RPMI8226 (cell line): ENCODE measurements at regions not wholly inside any gene's neighbourhood (a gene's known extent, or its start where the extent isn't known, plus 50 kb on each side); places are given as distances from the start of the nearest gene placed in this dataset.

Experiments used
- DNase-seq: peaks from one replicate; pipeline ENCODE4 v3.0.0-alpha.2; 2015

DNA sequence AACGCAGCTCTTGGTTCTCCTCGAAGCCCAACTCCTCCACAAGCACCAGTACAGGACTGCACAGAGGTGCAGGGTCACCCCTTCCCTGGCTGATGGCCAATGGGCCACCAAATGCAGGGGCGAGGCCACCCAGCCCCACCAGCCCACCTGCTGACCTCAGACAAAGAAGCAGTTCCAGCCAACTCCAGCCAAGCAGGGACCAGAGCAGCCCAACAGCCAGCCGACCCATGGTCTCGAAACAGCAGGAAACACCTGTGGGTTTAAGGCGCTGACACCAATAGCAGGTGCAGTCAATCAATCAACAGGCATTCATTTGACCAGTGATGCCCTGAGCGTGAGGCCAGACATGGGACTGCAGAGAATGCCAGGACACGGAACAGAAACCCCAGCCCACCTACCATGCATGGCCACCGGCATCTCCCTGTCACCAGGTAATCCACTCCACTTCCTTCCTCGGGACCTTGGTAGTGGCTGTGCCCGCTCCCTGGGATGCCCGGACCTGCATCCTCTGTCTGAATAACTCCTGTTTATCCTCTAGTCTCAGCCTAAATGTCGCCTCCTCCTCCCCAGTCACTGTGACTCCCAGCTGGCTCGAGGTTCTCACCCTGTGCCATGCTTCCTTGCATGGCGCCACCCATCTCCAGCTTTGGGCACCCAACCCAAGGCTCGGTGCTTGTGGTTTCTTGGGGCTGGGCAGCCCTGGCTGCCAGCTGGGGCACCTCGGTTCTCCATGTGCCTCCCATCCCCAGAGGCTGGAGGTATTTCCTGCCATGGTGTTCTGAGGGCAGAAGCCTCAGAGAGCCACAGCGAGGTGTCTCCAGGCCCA lies 1475.4 kb downstream of the BRD1 start:
- peak; percentile 88 for DNase-seq

GRCh38 chr22:48351376-48352085 lies 1476.1 kb downstream of the BRD1 start:
- DNase-seq: no peak

DNA sequence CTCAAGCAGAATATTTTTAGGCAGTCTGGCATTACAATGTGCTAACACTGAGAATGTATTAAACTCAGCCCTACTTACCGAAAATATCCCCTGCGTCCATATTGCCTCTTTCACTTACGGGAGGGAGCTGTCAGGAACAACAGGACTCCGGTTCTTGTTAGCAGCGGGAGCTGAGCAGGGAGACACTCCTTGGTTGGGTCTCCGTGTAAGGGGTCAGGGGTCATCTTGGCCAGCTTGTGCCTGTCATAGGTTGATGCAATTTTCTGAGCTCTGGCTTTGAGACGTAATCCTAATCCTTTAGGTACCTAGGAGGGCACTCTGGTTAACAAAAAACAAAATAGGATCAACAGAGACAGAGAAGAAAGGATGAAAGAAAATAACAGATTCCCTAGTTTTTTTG lies 1477.2 kb downstream of the BRD1 start:
- no peak for DNase-seq

GRCh38 chr22:48348855-48349254 lies 1478.8 kb downstream of the BRD1 start:
- no peak for DNase-seq

DNA sequence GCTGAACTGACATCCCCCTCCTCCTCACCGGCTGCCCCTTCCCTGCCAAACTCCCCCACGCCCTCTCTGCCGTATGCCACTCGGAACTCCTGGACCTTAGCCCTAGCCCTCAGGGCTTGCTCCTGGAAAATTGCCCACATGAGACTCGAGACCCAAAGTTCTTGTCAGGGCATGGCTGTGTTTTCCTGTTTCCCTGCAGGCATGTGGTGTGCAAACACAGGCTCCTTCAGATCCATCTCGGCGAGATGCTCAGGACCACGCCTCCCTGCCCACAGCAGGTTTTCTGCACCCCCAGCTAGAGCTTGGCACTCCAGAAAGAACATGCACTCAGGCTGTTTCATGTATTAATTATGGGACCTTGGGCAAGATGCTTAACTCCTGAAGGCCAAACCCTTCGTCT lies 1480.4 kb downstream of the BRD1 start:
- no peak for DNase-seq

GRCh38 chr22:48346911-48347310 lies 1480.8 kb downstream of the BRD1 start:
- DNase-seq: no peak

GRCh38 chr22:48346311-48346710 lies 1481.4 kb downstream of the BRD1 start:
- no peak for DNase-seq

- DNase-seq: no peak
Observed at GRCh38 chr22:48345631-48346030, 1482.0 kb downstream of the BRD1 start.

DNA sequence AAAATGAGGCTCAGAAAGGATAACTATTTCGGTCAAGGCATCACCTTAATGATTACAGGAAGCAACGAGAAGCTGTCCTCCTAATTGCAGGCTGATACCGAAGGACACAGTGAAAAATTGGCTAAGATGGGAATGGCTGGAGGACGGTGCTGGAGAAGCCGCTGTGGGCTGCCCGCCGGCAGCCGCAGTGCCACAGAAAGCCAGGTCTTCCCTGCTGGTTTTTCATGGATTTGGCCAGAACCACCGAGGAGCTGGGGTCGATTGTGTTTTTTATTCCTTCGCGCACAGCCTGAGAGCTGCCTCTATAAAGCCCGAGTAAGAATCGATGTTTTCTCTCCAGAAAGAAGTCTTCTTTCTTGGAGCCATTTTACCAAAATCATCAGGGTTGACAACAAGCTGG lies 1484.2 kb downstream of the BRD1 start:
- no peak for DNase-seq

DNA sequence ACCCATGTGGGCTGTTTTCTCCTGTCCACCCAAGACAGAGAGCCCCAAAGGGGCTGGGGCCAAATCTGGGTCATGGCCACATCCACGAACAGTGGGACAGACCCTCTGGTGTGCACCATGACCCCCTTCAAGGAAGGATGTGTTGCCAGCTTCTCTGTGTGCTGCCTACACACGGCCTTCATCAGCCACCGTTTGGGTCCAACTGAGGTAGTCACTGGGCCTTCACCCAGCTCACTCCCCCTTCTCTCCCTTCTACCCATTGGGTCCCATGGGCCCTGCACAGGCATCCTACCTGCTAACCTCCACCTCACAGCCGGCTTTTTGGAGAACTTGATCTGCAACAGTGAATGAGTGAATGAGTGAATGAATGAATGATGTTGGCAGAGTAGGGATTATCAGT lies 1484.9 kb downstream of the BRD1 start:
- no peak for DNase-seq

DNA sequence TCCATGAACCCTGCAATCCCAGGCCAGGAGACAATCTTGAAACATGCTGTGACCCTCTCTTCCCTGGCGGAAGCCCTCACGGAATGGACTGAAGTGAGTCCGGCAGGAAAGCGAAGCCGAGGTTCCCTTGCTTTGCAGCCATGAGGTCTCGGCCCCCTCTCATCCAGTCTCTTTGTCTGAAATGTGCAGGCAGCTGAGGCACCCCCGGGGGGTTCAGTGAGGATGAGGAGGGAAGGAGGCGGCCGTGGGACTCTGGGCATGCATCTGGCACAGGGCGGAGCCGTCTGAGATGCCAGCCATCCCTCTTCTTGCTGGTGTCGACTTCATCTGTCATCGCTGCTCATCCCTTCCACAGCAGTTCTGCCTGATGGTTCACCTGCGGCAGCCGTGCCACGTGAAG lies 1485.7 kb downstream of the BRD1 start:
- DNase-seq: no peak

DNA sequence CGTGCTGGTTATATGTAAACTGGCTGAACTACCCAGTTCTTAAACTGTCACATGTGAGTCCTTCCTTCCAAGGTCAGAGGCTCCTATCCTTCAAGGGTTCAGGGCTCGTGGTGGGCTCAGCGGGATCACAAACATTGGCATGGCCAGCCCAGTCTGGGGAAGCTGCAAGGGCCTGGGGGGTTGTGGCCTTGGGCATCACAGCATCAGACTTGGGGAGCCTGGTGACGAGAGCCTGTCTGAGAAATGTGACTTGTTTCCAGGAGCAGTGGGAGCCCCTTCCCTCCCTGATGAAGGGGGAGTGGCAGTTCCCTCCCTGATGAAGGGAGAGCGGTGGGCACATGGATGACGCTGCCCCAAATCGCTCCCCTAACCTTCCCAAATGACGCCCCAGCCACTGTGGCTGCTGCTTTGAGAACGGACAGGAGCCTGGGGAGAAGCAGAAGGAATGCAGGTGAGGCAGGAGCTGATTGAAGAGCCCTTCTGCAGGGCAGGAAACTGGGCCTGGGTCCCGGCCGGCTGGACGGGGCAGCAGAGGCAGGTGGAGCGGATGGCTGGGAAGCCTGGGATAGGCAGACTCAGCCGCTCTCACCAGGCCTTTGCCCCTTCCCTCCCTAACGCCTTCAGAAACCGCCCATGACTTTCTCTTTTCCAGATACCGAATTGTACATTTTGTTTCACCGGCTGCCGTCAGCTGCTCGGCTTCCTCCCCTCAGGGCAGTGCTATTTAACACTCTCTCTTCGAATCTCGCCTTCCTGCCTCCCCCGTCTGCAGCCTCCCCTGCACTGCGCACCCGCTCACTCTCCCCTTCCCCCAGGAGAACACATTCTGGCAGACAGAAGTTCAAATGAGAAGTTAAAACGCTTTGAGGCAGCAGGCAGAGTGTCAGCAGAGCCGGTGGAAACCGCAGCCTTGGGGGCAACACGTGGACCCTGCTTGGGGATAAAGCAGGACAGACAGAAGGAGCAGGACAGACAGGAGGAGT lies 1486.7 kb downstream of the BRD1 start:
- peak; percentile 54 for DNase-seq

- DNase-seq: no peak
Observed at GRCh38 chr22:48340191-48340590, 1487.5 kb downstream of the BRD1 start.

DNA sequence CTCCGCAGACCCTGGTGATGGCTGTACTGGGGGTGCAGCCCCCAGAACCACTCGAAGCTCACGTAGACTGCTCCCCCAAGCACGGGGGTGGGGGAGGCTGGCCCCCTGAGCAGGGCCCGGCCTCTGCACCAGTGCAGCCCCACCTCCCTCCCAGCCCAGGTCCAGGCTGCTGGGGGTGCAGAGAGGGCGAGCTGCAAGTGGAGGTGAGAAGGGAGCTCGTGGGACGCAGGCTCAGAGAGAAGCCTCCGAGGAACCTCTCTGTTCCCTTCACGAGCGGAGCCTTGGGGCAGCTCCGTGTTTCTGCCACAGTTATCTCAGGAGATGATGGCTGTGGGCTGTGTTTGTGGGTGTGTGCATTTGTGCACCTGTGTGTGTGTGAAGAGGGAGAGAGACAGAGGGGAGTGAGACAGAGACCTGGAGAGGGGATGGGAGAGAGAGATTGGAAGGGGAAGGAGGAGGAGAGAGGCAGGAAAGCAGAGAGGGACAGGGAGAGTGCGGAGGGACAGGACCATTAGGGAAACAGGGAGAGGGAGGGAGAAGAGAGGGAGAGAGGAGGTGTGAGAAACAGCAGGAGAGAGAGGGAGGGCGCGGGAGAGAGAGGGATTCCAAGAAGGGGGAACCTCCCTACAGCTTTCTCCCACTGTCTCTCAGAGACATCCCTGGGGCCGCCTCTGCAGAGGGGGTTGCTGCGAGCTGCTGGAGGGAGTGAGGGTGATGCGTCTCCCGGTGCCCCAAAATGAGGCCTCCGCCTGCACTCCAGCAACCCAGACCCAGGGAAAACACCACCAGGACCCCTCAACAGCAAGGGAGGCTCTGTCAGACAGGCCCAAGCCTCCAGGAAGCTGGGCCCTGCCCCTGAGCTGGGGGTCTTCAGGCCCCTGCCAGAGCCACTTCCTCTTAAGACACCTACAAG lies 1488.6 kb downstream of the BRD1 start:
- DNase-seq: no peak

- DNase-seq: no peak
Observed at GRCh38 chr22:48337957-48338792, 1489.5 kb downstream of the BRD1 start.

- no peak for DNase-seq
Observed at GRCh38 chr22:48336339-48337060, 1491.2 kb downstream of the BRD1 start.

- no peak for DNase-seq
Observed at GRCh38 chr22:48335442-48336139, 1492.1 kb downstream of the BRD1 start.

DNA sequence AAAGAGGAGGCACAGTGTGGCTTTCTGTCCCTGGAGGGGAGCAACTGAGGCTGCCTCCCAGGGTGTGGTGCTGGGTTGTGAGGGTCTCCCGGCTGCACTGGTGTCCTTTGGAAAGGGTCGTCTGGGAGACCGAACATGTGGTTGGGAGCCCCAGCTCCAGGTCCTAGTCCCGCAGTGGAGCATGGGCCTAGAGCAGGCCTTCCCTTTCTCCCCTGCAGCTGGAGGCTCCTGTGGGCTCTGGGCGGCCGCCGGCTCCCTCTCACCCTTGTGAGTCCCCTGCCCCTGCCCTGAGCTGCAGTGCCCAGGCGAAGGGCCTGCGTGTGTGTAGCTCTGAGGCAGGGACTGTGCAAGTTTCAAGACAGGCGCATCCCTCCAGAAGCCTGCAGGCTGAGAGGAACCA lies 1492.7 kb downstream of the BRD1 start:
- DNase-seq: no peak

- no peak for DNase-seq
Observed at GRCh38 chr22:48333816-48334735, 1493.6 kb downstream of the BRD1 start.
